HG03457 (cell line): ENCODE measurements at regions not wholly inside any gene's neighbourhood (a gene's known extent, or its start where the extent isn't known, plus 50 kb on each side); places are given as distances from the start of the nearest gene placed in this dataset.

Source experiments
- ATAC-seq: cut with Tn5 transposase; IDR thresholded peaks from one replicate; pipeline ENCODE4 v1.9.1; 2021; ENCODE audit warnings: moderate number of reproducible peaks; ENCODE audit not compliant: unreplicated experiment

DNA sequence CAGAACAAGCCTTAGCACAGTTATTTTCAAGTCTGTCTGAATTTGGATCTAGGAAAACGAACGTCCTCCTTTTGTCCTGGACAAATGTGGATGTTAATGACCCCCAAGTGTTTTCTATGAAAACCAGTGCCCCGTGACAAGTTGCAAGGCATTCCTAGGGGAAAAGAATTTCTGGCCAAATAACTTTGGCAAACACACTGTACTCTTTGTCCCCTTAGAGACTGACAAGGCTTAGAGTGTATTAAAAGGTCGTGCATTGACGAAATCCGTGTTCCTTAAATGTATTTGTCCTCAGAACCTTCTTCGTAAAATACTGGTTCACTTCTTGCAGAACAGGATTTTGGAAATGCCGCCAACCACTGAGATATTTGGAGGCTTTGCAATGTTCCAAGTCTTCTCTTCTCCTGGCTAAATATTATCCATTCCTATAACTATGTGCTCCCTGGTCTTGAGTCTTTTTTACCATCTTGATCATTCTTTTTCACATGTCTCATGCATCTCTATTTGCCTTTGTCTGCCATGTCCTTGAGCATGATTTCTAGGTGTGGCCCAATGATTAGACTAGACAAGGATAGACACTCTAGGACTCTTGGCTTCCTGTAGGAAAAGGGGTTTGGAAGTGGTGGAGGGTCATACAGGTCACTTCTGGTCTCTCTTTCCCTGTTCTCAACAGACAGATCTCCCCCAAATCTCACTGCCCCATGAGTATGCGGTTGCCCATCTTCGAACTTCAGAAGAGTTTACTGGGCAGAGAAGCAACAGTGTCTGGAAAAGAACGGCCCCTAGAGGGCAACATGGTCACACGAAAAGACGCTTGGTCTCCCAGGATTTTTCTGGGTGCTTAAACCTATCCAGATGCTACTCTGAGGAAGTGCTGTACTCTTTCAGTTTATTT, 117.5 kb downstream of the EDEM1 start:
- peak; percentile 84 for ATAC-seq

DNA sequence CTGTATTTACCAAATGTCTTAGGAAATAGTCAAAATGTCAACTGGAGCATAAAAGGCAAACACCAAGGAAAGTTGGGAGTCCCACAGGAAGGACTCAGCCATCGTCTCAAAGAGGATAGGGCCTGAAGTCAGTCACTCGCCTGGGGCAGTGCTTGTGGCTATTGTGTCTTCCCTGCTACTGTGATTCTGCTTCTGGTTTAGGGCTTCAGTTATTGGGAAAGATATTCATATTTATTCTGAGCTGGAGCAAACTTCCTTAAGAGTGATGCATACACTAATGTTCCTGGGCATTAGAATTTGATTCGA, 118.1 kb downstream of the EDEM1 start:
- ATAC-seq: no peak

DNA sequence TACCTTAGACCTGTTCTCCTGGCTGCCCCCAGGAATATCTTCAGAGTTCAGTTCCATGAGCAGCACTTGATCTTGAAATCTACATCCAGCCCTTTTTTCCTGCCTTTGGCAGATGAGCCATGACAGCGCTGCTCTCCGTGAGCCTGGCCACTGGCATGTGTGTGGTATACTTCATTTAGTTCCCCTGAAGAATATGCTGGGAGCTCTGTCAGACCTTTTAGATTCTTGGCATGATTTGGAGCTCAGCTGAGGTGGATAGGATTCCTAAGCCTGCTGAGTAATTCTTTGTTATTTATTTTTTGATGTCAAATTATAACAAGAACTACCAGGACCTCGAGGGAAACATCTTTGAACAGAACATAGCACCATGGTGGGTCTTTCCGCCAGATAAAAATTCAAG, 121.7 kb downstream of the EDEM1 start:
- no peak for ATAC-seq

DNA sequence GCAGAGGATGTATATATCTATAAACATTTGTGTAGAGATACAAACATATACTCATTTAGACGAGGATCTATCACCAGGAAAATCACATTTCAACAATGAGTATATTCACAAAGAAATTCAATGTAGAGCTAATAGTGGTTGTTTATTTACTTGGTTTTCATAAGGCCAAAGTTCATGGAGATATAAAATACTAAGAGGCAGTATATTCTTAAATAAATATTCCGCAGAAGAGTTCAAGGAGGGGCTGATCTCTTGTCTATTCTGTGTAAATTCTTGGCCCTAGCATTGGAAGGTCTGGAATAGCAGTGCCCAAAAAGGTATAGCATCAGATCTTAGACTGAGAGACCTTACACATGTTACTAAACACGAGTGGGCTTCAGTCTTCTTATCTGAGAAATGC, 122.1 kb downstream of the EDEM1 start:
- ATAC-seq: no peak

DNA sequence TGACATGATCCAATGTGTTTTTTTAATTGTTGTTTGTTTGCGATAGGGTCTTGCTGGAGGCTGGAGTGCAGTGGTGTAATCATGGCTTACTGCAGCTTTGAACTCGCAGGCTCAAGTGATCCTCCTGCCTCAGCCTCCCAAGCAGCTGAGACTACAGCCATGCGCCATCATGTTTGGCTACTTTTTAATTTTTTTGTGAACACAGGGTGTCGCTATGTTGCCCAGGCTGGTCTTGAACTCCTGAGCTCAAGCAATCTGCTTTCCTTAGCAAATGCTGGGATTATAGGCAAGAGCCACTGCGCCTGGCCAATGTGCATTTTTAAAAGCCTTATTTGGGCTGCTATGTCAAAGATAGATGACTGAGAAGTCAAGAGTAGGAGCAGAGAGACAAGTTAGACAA, 123.0 kb downstream of the EDEM1 start:
- ATAC-seq: no peak

DNA sequence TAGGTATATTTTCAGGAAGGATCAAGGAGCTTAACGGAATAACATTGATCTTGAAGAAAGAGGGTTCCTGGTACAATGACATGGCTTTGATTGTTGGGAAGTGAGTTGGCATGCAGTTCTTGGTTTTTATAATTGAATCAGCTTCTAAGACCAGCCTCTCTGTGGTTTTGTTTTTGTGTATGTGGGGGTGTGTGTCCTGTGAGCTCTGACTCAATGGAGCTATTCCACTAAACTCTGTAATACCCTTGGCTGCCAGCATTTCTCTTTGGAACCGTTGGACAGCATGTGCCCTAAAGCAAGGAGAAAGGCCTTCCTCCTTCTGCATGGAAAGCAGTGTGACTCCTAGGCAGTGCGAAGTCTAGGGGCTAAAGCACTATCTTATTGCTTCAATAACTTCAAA, 124.8 kb downstream of the EDEM1 start:
- no peak for ATAC-seq

DNA sequence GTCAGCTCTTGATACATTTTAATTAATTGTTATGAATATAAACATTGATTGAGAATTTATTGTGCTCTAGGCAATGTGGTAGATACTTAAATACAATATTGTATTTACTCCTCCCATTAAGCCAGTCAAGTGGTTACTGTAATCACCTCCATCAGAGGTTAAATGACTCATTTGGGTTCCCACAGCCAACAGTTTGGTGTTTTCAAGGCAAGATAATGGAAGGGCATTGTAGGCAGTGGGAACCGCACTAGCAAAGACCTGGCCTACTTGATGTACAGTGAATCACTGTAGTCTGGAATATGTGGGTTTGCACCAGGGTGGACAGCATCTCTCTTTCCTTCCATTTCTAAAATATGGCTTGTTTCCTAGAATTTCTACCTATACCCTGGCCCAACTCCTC, 127.4 kb downstream of the EDEM1 start:
- no peak for ATAC-seq

DNA sequence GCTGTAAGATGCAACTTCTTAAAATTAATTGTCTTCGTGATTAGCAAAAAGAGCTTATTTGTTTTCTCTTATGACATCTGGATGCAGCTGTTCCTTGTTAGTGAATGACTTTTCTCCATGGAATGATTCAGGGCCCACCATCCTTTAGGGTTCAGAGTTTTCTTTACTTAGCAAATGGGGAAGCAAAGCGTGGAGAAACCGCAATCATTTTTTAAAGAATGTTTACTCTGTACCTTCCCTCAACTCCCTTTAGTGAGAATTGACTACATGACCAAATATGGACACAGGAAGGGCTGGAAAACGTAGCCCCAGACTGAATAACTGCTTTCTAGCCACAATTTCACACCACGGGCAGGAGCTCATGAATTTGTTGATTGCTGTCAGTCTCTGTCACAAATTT, 130.1 kb downstream of the EDEM1 start:
- ATAC-seq: no peak

DNA sequence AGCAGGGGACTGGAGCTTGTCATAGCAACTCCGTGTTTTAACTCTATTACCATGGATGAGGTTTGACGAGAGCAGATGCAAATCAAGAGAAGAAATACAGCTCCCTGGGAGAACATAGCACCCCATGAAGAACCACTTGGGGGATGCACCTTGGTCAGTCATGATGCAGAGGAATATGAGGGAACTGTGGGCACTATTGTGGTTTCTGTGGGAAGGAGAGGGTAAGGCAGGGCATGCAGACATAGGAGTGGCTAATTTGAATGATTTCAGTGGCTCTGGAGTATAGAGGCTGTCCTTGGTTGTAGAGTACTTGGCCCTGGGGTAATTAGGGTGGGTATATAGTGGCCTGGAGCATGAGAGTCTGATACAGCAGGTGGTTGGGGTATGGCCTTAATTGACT, 131.9 kb downstream of the EDEM1 start:
- no peak for ATAC-seq

DNA sequence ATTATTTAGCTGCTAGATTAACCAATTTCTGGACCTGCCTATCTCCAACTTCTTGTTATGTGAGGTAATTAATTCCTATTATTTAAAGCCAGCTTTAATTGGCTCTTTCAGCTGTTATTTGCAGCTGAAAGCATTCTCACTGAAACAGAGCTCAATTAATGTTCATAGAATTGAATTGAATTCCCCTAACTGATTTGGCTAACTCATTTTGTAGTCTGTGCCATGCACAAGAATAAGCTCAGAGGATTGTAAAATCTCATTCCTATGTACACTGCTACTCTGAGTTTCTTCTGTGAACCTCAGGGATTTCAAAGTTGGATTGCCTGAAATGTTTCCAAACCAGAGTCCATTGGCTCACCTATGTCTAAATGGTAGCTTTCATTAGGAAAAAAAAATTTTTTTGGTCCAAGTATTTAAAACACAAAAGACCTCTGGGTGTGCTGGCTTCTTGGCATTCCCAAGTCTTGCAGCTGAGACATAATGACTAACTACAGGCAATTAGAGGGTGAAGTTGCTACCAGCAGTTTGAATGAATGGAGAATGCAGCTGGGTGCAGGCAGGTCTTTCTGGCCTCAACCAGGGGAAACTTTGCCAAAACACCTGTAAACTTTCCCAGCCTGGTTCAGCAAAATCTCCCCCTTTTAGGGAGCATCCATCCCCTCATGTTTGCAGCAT, 134.3 kb downstream of the EDEM1 start:
- ATAC-seq: no peak

DNA sequence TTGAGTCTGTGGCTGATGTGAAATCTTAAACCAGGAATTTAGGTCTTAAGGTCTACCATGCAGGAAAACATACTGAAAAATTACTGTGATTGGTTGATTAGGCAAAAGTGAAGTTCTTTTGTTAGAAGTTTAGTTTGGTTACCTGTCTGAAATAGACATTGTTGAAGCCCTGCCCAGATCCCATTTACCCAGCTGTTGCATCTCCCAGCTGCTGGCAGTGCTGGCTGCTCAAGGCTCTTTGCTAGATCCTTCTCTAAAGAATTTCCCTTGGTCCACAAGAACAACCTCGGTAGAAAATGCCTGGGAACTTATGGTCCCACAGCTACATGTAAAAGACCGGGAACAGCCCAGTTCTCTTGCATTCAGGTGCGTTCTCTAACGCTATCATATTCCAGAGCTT, 137.3 kb downstream of the EDEM1 start:
- ATAC-seq: no peak

DNA sequence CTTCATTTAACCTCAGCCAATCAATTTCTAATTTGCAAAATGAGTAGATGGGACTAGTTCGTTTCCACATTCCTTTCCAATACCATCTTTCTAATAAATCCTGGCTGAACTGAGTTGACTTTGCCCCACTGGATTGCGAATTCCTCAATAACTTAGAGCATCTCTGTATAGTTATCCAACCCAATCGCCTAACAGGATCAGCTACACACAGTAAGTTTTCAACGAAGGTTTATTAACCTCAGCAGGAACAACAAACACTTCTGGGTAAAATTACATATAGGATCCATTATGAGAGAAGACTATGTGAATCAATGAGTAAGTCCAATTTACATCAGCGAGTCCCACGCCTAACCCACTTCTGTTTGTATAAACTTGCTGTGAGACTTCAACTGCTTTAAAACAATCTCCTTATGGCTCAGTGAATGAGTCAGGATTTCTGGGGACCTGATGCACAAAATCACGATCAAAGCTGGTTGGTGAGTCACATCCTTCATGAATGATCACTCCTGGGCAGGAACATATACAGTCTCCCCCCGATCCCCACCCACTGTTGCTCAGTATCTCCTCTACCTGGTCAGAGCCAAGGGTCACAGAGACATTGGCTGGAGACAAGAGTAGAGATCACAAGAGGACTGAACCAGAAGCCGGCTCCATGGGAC, 142.8 kb downstream of the EDEM1 start:
- ATAC-seq: no peak

DNA sequence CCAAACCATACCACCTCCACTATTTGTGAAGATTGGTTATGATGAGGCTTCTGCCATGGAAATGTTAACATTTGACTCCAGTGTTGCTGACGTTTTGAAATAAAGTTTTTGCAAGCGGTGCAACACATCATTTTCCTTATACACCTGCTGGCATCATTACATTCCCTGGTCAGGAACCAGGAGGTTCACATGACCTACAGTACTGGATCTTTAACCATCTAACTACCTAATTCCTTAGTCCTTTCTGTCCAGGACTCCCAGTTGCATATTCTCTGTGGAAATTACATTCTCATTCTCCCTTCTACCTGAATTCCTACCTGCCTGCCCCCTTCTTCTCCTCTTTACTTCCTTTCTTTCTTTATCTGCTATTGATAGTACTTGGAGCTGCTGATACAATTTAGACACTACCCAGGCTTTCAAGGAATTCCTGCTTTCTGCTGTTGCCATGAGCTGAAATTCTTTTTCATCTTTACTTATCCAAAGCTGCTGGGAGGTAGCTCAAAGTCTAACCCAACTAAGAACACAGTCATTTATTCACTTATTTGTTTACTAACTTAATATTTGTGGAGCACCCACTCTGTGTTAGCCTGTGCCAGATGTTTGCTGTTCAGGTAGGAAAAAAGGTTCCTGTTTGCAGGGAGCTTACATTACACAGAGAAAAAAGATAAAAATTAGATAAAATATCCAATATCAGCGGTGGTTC, 144.2 kb downstream of the EDEM1 start:
- ATAC-seq: no peak

DNA sequence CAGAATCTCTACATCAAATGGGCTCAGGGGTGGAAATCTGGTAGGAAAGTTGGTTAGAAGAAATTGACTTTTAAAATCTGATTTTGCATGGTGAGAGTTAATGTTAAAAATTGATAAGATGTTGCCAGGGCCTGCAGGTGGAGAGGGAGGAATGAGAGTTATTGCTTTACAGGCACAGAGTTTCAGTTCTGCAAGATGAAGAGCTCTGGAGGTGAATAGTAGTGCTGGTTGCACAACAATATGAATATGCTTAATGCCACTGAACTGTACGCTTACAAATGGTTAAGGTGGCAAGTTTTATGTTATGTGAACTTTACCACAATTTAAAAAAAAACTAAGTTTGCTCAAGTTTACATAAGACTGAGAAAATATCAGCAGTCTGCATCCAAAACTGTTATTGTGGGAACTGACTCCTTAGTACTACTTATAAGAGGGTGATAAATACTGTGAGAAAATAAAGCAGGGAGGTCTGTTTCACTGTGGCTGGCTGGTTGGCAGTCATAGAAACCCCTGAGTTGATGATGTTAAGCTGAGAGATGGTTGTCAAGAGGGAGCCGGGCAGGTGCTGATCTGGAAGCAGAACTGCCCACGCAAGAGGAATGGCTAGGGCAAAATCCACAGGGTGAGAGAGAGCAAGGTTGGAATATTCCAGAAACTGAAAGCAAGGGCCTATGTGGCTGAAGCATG, 144.9 kb downstream of the EDEM1 start:
- ATAC-seq: no peak

DNA sequence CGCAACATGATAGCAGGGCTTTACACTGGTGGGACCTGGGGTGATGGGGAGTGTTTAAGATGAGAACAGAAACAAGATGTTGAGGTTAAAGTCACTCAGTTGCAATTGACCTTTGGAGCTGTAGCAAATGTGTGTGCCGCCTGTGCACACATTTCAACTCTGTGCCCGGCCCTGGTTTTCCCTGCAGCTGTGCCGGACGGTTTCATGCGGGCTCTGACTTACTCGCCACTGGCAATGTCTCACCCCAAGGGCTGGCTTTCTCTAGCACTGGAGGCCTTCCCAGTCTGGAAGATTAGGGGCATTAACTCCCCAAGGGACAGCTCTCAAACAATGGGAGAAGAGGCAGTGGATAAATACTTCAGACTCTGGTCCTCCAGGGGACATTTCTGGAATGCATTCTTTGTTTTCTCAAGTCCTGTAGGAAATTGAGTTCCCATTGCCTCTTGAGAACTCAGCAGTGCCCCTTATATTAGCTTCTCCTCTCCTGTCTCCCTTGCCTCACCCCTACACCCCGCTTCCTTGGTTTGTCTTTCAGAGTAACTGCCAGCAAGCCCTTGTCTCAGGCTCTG, 152.5 kb downstream of the EDEM1 start:
- ATAC-seq: no peak

DNA sequence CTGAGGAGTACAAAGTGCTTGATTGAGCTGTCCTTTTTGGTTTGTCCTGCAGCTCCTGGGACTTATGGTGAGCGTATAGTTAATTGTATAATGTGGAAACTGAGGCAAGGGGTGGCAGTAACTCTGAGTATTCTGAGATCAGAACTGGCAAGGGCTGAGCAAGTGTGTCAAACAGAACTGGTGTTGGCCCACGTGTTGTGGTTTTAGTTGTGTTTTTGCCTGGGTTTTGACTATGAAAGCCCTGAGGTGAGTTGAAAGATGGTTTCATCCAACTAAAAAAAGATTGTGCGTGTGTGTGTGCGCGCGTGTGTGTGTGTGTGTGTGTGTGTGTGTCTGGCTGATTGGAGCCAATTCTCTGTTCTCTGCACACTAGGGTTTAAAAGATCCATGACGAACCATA, 154.1 kb downstream of the EDEM1 start:
- ATAC-seq: no peak

DNA sequence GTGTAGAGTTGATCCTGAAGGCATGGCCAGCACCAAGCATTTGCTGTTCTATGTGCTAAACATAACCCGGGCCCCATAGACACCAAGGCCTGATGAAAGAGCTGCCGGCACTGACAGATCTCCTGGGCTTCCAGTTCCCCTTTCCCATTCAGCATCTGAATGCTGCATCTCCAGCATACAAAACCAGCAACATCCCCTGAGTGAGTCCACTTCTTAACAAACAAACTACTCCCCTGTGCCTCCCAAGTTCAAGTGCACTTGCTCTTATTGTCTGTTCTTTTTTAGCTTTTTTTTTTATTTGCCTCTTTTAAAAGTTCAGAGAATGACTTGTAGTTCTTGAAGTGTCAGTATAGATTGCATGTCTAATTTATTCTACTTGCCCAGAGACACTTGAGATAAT, 156.0 kb downstream of the EDEM1 start:
- no peak for ATAC-seq

DNA sequence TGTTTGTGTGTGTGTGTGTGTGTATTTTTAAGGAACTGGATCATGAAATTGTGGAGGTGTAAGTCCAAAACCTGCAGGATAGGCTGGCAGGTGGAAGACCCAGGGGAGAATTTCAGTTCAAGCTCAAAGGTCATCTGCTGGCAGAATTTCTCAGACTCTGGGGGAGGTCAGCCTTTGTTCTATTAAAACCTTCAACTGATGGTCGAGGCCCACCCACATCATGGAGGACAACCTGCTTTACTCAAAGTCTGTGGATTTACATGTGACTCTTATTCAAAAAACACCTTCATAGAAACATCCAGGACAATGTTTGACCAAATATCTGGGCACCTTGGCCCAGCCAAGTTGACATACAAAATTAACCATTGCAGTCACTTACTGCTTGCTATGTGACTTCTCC, 157.2 kb downstream of the EDEM1 start:
- no peak for ATAC-seq

DNA sequence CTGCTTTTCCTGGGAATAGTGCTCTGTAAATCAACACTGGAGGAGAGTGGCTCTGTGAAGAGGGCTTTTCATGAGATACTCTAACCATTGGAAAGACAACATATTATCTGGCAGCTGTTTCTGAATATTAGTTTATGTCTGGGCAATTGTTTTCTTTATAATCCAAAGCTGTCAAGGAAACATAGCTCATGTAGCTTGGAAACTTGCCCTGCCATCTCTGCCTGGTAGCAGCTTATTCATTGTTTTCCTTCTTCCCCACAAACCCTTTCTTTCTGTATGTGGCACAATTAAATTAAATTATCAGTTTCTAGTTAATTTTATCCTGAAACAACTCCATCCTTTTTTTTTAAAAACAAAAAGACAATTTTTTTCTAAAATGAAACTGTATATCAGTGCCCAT, 160.0 kb downstream of the EDEM1 start:
- ATAC-seq: no peak

DNA sequence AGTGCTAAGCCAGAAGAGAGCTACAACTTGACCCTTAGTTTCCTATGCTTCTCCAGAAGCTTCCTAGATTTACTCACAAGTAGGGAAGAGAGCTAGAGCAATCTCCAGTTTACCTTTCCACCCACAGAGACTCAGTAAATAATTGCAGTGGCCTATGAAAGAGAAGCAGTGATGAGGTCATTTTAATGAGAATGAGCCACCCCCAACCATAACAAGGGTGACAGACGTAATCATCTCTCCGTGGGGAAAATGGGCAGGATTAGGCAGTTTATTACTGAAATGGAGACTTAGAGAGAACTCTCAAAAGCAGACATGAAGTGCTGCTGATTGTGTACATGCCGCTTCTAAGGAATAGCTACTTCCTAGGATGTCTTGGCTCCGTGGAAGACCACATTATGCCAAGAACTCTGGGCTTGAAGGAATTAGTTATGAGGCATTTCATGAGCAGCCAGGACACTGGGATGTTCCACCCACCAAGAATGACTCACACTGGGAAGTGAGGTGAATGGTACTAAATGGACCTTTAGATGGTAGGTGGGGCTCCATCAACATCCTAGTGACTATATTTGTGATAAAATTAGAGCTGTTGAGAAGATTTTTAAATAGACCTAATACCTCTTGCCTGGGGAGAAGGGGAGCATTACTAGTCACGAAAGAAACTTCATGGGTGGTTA, 160.9 kb downstream of the EDEM1 start:
- no peak for ATAC-seq
